SK-N-SH (cell line): ENCODE measurements at regions not wholly inside any gene's neighbourhood (a gene's known extent, or its start where the extent isn't known, plus 50 kb on each side); places are given as distances from the start of the nearest gene placed in this dataset.

Experiments
- CTCF ChIA-PET: fragments of 300-600, 350-600 bp; formaldehyde crosslinking; extraction: SDS; loops from one replicate; lab custom pipeline; 2021; lab: Yijun Ruan, JAX
- POLR2A ChIA-PET: fragments of 350-600 bp; sonication (Branson Sonifier 250); formaldehyde crosslinking; extraction: SDS; loops from one replicate; lab custom pipeline; 2020; ENCODE audit warnings: antibody characterized with exemption, inconsistent platforms; lab: Yijun Ruan, JAX
- DNase-seq: peaks from one replicate; pipeline ENCODE4 v3.0.0; 2012
- H2AFZ ChIP-seq: fragments of 200-600 bp; sonication (generic); 2 replicates; pipeline ENCODE4 v1.8.1; 2016; ENCODE audit warnings: antibody characterized with exemption, mild to moderate bottlenecking, low read depth
- H3F3A ChIP-seq: fragments of 200-600 bp; sonication (generic); replicated peaks from 2 replicates; pipeline ENCODE3; 2016; ENCODE audit warnings: antibody characterized with exemption, mild to moderate bottlenecking; ENCODE audit not compliant: insufficient read depth
- H3K27ac ChIP-seq, 2 experiments: fragments of 200-500 bp in 1 of 2; fragments of 200-600 bp in 1 of 2; sonication (Bioruptor generic) in 1 of 2; sonication (generic), shearing (Covaris generic) in 1 of 2; 2 replicates each; pipeline versions ENCODE4 v1.5.1 to v1.6.1; 2014 to 2016; ENCODE audit warnings: low read depth in 2 of 2, inconsistent platforms in 1 of 2, low read length in 1 of 2, mild to moderate bottlenecking in 1 of 2, mixed read lengths in 1 of 2
- H3K27me3 ChIP-seq: fragments of 200-600 bp; sonication (generic), shearing (Covaris generic); 2 replicates; pipeline ENCODE4 v1.6.1; 2016; ENCODE audit warnings: mixed run types; ENCODE audit not compliant: insufficient read depth
- H3K36me3 ChIP-seq, 2 experiments: fragments of 200-500 bp in 1 of 2; fragments of 200-600 bp in 1 of 2; sonication (Bioruptor generic) in 1 of 2; sonication (generic) in 1 of 2; replicated peaks in 1 of 2; 2 replicates each; pipeline versions ENCODE3 to v1.5.1; 2014 to 2016; ENCODE audit warnings: low read length in 1 of 2, mild to moderate bottlenecking in 1 of 2; ENCODE audit not compliant: insufficient read depth in 2 of 2, control insufficient read depth in 1 of 2
- H3K4me1 ChIP-seq, 2 experiments: fragments of 200-500 bp in 1 of 2; fragments of 200-600 bp in 1 of 2; sonication (Bioruptor generic) in 1 of 2; sonication (generic), shearing (Covaris generic) in 1 of 2; 2 replicates each; pipeline versions ENCODE4 v1.5.1 to v1.6.1; 2014 to 2016; ENCODE audit warnings: low read depth in 1 of 2, low read length in 1 of 2, mixed run types in 1 of 2; ENCODE audit not compliant: insufficient read depth in 2 of 2, control insufficient read depth in 1 of 2
- H3K4me2 ChIP-seq: fragments of 200-600 bp; sonication (generic), shearing (Covaris generic); 2 replicates; pipeline ENCODE4 v1.6.1; 2017; ENCODE audit warnings: mixed run types
- H3K4me3 ChIP-seq, 2 experiments: fragments of 200-500 bp in 1 of 2; fragments of 200-600 bp in 1 of 2; sonication (Bioruptor generic) in 1 of 2; sonication (generic), shearing (Covaris generic) in 1 of 2; 2 replicates each; pipeline versions ENCODE4 v1.5.1 to v1.8.1; 2014 to 2016; ENCODE audit warnings: low read depth in 2 of 2, inconsistent platforms in 1 of 2, low read length in 1 of 2, mild to moderate bottlenecking in 1 of 2, mixed read lengths in 1 of 2, moderate library complexity in 1 of 2
- H3K79me2 ChIP-seq: fragments of 200-600 bp; sonication (generic); 2 replicates; pipeline ENCODE4 v1.8.1; 2017; ENCODE audit warnings: mild to moderate bottlenecking; ENCODE audit not compliant: insufficient read depth
- H3K9ac ChIP-seq: fragments of 200-600 bp; sonication (generic); 2 replicates; pipeline ENCODE4 v1.6.1; 2017; ENCODE audit warnings: mixed run types
- H3K9me2 ChIP-seq: fragments of 200-600 bp; sonication (generic); 2 replicates; pipeline ENCODE4 v1.6.1; 2017; ENCODE audit warnings: mixed run types
- H3K9me3 ChIP-seq: fragments of 200-600 bp; sonication (generic); 2 replicates; pipeline ENCODE4 v1.6.1; 2017; ENCODE audit warnings: mixed run types, mild to moderate bottlenecking, moderate library complexity
- H4K20me1 ChIP-seq: fragments of 200-600 bp; sonication (generic); 2 replicates; pipeline ENCODE4 v1.6.1; 2017; ENCODE audit warnings: mild to moderate bottlenecking, mixed run types; ENCODE audit not compliant: insufficient read depth
- ELF1 ChIP-seq: IDR thresholded peaks from 2 replicates; pipeline ENCODE4 v1.4.0; 2012
- FOXJ3 ChIP-seq: sonication (generic); formaldehyde crosslinking; IDR thresholded peaks from 2 replicates; pipeline ENCODE4 v1.5.1; 2020; ENCODE audit warnings: mild to moderate bottlenecking, missing genetic modification reagents
- IRF3 ChIP-seq: fragments of 150-350 bp; IDR thresholded peaks from 2 replicates; pipeline ENCODE4 v1.6.1; 2016; ENCODE audit warnings: mild to moderate bottlenecking, low read depth, low read length
- JUND ChIP-seq: IDR thresholded peaks from 2 replicates; pipeline ENCODE4 v1.4.0; 2012
- MXI1 ChIP-seq: IDR thresholded peaks from 2 replicates; pipeline ENCODE4 v1.6.1; 2012; ENCODE audit warnings: mild to moderate bottlenecking, low read depth, low read length, improper control_type of control experiment
- NRF1 ChIP-seq: IDR thresholded peaks from 2 replicates; pipeline ENCODE4 v1.6.1; 2012; ENCODE audit warnings: low read depth, mild to moderate bottlenecking, low read length
- PBX3 ChIP-seq: IDR thresholded peaks from 2 replicates; pipeline ENCODE4; 2012
- RCOR1 ChIP-seq: fragments of 150-350 bp; IDR thresholded peaks from 2 replicates; pipeline ENCODE4 v1.6.1; 2017; ENCODE audit warnings: antibody characterized with exemption, low read length
- REST ChIP-seq: IDR thresholded peaks from 2 replicates; pipeline ENCODE4 v1.6.1; 2012; ENCODE audit warnings: mild to moderate bottlenecking, low read depth, low read length, moderate library complexity
- RFX5 ChIP-seq: IDR thresholded peaks from 2 replicates; pipeline ENCODE4 v1.6.1; 2012; ENCODE audit warnings: mild to moderate bottlenecking, improper control_type of control experiment, low read length
- RXRA ChIP-seq: IDR thresholded peaks from 2 replicates; pipeline ENCODE4 v1.4.0; 2012; ENCODE audit warnings: low read depth, mild to moderate bottlenecking, borderline replicate concordance
- SMC3 ChIP-seq: IDR thresholded peaks from 2 replicates; pipeline ENCODE4 v1.6.1; 2012; ENCODE audit warnings: low read depth, low read length, improper control_type of control experiment
- TAF1 ChIP-seq: IDR thresholded peaks from 2 replicates; pipeline ENCODE4 v1.6.1; 2012; ENCODE audit warnings: low read depth, mild to moderate bottlenecking, low read length, moderate library complexity, borderline replicate concordance
- USF1 ChIP-seq: IDR thresholded peaks from 2 replicates; pipeline ENCODE4 v1.4.0; 2012; ENCODE audit warnings: low read depth, borderline replicate concordance
- ZBTB33 ChIP-seq: IDR thresholded peaks from 2 replicates; pipeline ENCODE4 v1.4.0; 2012; ENCODE audit warnings: low read depth, borderline replicate concordance
- WGBS: methylation state at CpG from one replicate; pipeline ENCODE4 v1.1.6; 2017; ENCODE audit warnings: low lambda C conversion rate; 5-methylcytosine and 5-hydroxymethylcytosine counted together

- no peak for TF ChIP-seq REST
- TF ChIP-seq ZBTB33 = no peak
- no peak for TF ChIP-seq FOXJ3 (CRISPR knock-in tag)
- no peak for TF ChIP-seq RXRA
Measured at GRCh38 chr17:33481652-33482051, 188.6 kb upstream of the ASIC2 start (continued).

GRCh38 chr17:33482636-33483035 is 189.5 kb upstream of the ASIC2 start:
- no peaks in the 10 kb centered on the region for H3K36me3 ChIP-seq
- DNase-seq = no peak
- no peak overlapping the region for H3K4me2 ChIP-seq
- no peak overlapping the region for H2AFZ ChIP-seq
- TF ChIP-seq SMC3 = no peak
- TF ChIP-seq ELF1 = no peak
- no peaks in the 10 kb centered on the region for H3K9me2 ChIP-seq
- H3F3A ChIP-seq = no peaks in the 10 kb centered on the region
- no peaks in the 10 kb centered on the region for H3K9me3 ChIP-seq
- no peaks in the 10 kb centered on the region for H3K79me2 ChIP-seq
- no peak overlapping the region for H3K9ac ChIP-seq
- H3K27ac ChIP-seq = no peak overlapping the region
- WGBS = 66% methylated on average over 4 of the region's 4 CpGs
- ChIA-PET POLR2A (no interaction called here), CTCF (interaction anchor here (1.3 kb wide), 1 partner anchor 21 kb away, joined by 3 read pairs; no protein-coding TSS in a partner anchor)
- H3K4me3 ChIP-seq = no peak overlapping the region
- H4K20me1 ChIP-seq = no peaks in the 10 kb centered on the region
- no peaks in the 10 kb centered on the region for H3K27me3 ChIP-seq
- H3K4me1 ChIP-seq = no peaks in the 10 kb centered on the region; a peak in 1 of 4 replicates

- POLR2A ChIA-PET = no interaction called here
- TF ChIP-seq SMC3 = no peak
- TF ChIP-seq USF1 = no peak
- TF ChIP-seq IRF3 = no peak
- TF ChIP-seq PBX3 = no peak
- no peak for TF ChIP-seq NRF1
- no peak for TF ChIP-seq JUND
- TF ChIP-seq TAF1 = no peak
- no peak for TF ChIP-seq ELF1
- no peak for TF ChIP-seq RFX5
- TF ChIP-seq MXI1 = no peak
- no peak for TF ChIP-seq RCOR1
Measured at GRCh38 chr17:33484559-33484958, 191.5 kb upstream of the ASIC2 start.

More at GRCh38 chr17:33484559-33484958, 191.5 kb upstream of the ASIC2 start:
- no peaks in the 10 kb centered on the region for H3F3A ChIP-seq
- no peaks in the 10 kb centered on the region for H3K9me2 ChIP-seq
- H3K9ac ChIP-seq = no peak overlapping the region
- CTCF ChIA-PET = interaction anchor here (1.4 kb wide), 2 partner anchors 35 to 37 kb away, joined by 3 to 5 read pairs; no protein-coding TSS in a partner anchor
- H3K36me3 ChIP-seq = no peaks in the 10 kb centered on the region
- H3K79me2 ChIP-seq = no peaks in the 10 kb centered on the region
- WGBS = 45% methylated on average over 2 of the region's 2 CpGs
- no peak overlapping the region for H3K4me3 ChIP-seq
- no peaks in the 10 kb centered on the region for H3K9me3 ChIP-seq
- H2AFZ ChIP-seq = no peak overlapping the region
- no peak for DNase-seq
- no peaks in the 10 kb centered on the region for H3K27me3 ChIP-seq
- no peaks in the 10 kb centered on the region for H4K20me1 ChIP-seq
- H3K27ac ChIP-seq = no peak overlapping the region
- H3K4me1 ChIP-seq = no peaks in the 10 kb centered on the region; a peak in 1 of 4 replicates
- no peak overlapping the region for H3K4me2 ChIP-seq
